Keratinocyte (primary cell): ENCODE measurements at regions not wholly inside any gene's neighbourhood (a gene's known extent, or its start where the extent isn't known, plus 50 kb on each side); places are given as distances from the start of the nearest gene placed in this dataset.

Experiments used
- DNase-seq: peaks from one replicate; pipeline ENCODE4 v3.0.0-alpha.2; 2011; ENCODE audit warnings: low read depth, missing footprints, low spot score
- FAIRE-seq: peaks from 2 replicates; lab custom pipeline; 2011; peaks lifted over from hg19 to GRCh38; lab: Jason Lieb, UNC
- H2AFZ ChIP-seq: 2 replicates; pipeline ENCODE4 v1.6.0; 2012; ENCODE audit warnings: low read length, control low read depth, inconsistent platforms; ENCODE audit not compliant: control insufficient read depth
- H3K27ac ChIP-seq: 2 replicates; pipeline ENCODE4 v1.5.1; 2011; ENCODE audit warnings: low read length; ENCODE audit not compliant: control insufficient read depth, insufficient read depth
- H3K27me3 ChIP-seq: 3 replicates; pipeline ENCODE4 v1.6.0; 2011; ENCODE audit warnings: low read length; ENCODE audit not compliant: control insufficient read depth, insufficient read depth; ENCODE audit errors: extremely low read depth
- H3K36me3 ChIP-seq, 2 experiments: 2 replicates in 1 of 2; 3 replicates in 1 of 2; pipeline ENCODE4 v1.5.1; 2011; ENCODE audit warnings: low read length in 2 of 2, mild to moderate bottlenecking in 1 of 2; ENCODE audit not compliant: control insufficient read depth in 2 of 2, insufficient read depth in 2 of 2; ENCODE audit errors: extremely low read depth in 1 of 2
- H3K4me1 ChIP-seq: 3 replicates; pipeline ENCODE4 v1.5.1; 2011; ENCODE audit warnings: low read length; ENCODE audit not compliant: control insufficient read depth, insufficient read depth; ENCODE audit errors: extremely low read depth
- H3K4me2 ChIP-seq: 3 replicates; pipeline ENCODE4 v1.6.0; 2011; ENCODE audit warnings: low read depth, low read length; ENCODE audit not compliant: control insufficient read depth, insufficient read depth; ENCODE audit errors: extremely low read depth
- H3K4me3 ChIP-seq, 3 experiments: fragments of 200-600 bp in 1 of 3; sonication (generic) in 1 of 3; 2 replicates in 2 of 3; 3 replicates in 1 of 3; pipeline ENCODE4 v1.5.1; 2011 to 2016; ENCODE audit warnings: low read length in 3 of 3, mild to moderate bottlenecking in 3 of 3, control low read depth in 2 of 3, inconsistent platforms in 1 of 3, low read depth in 1 of 3, mixed read lengths in 1 of 3, mixed run types in 1 of 3, moderate library complexity in 1 of 3; ENCODE audit not compliant: control insufficient read depth in 2 of 3, insufficient read depth in 2 of 3; ENCODE audit errors: extremely low read depth in 1 of 3
- H3K79me2 ChIP-seq: 2 replicates; pipeline ENCODE4 v1.6.0; 2012; ENCODE audit warnings: low read length; ENCODE audit not compliant: control insufficient read depth, insufficient read depth
- H3K9ac ChIP-seq: 3 replicates; pipeline ENCODE4 v1.6.0; 2011; ENCODE audit warnings: low read length; ENCODE audit not compliant: control insufficient read depth, insufficient read depth; ENCODE audit errors: extremely low read depth
- H3K9me1 ChIP-seq: 3 replicates; pipeline ENCODE4 v1.6.0; 2011; ENCODE audit warnings: low read length; ENCODE audit not compliant: control insufficient read depth, insufficient read depth; ENCODE audit errors: extremely low read depth
- H3K9me3 ChIP-seq: 2 replicates; pipeline ENCODE4 v1.5.1; 2012; ENCODE audit warnings: low read depth, low read length; ENCODE audit not compliant: control insufficient read depth
- H4K20me1 ChIP-seq: 3 replicates; pipeline ENCODE4 v1.6.0; 2011; ENCODE audit warnings: low read length; ENCODE audit not compliant: control insufficient read depth, insufficient read depth; ENCODE audit errors: extremely low read depth
- EZH2 ChIP-seq: IDR thresholded peaks from one replicate; pipeline ENCODE4 v1.6.1; 2012; ENCODE audit warnings: inconsistent platforms, mild to moderate bottlenecking, low read length, moderate library complexity
- dilution Hi-C: fragments of 300-500 bp; cut with MboI; formaldehyde crosslinking; loops from one replicate; pipeline ENCODE4 v1.7.0; 2020; ENCODE audit warnings: low sequenced_read_pairs; ENCODE audit not compliant: extremely low pct_ligation_motif_present
- TF ChIP-seq, protein P1 (sequence below), 3 experiments: IDR thresholded peaks in 1 of 3; conservative IDR thresholded peaks in 1 of 3; optimal IDR thresholded peaks in 1 of 3; 2 replicates in 2 of 3; 3 replicates in 1 of 3; pipeline versions ENCODE3 to v1.5.1; 2011; ENCODE audit warnings: low read length in 3 of 3, mild to moderate bottlenecking in 3 of 3, moderate library complexity in 2 of 3, control low read depth in 1 of 3, inconsistent platforms in 1 of 3; ENCODE audit not compliant: insufficient read depth in 2 of 3; ENCODE audit errors: extremely low read depth in 1 of 3

DNA sequence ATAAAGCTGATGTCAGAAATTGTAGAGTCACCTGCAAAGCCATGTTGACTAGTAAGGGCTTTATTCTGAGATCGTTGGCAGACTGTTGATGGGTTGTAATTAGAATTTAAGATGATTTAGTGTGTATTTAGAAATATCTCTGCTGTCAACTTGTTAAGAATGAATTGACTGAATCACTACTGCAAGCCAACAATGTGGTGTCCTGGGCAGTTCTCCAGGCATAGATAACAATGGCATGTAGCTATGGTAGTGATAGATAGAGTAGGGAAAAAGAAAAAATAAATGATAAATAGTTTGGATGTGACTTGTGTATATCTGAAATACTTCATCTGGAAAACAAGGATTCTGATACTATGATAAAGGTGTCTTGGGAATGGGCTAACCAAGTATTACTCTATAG lies 640.2 kb downstream of the ARL4A start:
- FAIRE-seq (no peak), DNase-seq (no peak)
- Histone ChIP-seq H2AFZ (no peak overlapping the region), H3K4me1 (no peaks in the 10 kb centered on the region), H3K9me3 (no peaks in the 10 kb centered on the region), H3K9me1 (no peaks in the 10 kb centered on the region), H3K79me2 (no peaks in the 10 kb centered on the region), H3K36me3 (no peaks in the 10 kb centered on the region), H3K4me2 (no peak overlapping the region), H4K20me1 (no peaks in the 10 kb centered on the region), H3K9ac (no peak overlapping the region), H3K4me3 (no peak overlapping the region), H3K27me3 (no peaks in the 10 kb centered on the region), H3K27ac (no peak overlapping the region)
- dilution Hi-C loops: no loop called here
- TF ChIP-seq, protein P1, sequence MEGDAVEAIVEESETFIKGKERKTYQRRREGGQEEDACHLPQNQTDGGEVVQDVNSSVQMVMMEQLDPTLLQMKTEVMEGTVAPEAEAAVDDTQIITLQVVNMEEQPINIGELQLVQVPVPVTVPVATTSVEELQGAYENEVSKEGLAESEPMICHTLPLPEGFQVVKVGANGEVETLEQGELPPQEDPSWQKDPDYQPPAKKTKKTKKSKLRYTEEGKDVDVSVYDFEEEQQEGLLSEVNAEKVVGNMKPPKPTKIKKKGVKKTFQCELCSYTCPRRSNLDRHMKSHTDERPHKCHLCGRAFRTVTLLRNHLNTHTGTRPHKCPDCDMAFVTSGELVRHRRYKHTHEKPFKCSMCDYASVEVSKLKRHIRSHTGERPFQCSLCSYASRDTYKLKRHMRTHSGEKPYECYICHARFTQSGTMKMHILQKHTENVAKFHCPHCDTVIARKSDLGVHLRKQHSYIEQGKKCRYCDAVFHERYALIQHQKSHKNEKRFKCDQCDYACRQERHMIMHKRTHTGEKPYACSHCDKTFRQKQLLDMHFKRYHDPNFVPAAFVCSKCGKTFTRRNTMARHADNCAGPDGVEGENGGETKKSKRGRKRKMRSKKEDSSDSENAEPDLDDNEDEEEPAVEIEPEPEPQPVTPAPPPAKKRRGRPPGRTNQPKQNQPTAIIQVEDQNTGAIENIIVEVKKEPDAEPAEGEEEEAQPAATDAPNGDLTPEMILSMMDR (optimal IDR thresholded peaks at IDR 0.05 in 1 of 3, IDR thresholded peaks at IDR 0.05 in 1 of 3, conservative IDR thresholded peaks at IDR 0.05 in 1 of 3; ENCODE audit: extremely low read depth in 1 of 3, insufficient read depth in 2 of 3, low read length in 3 of 3): no peak
- TF ChIP-seq EZH2: no peak

DNA sequence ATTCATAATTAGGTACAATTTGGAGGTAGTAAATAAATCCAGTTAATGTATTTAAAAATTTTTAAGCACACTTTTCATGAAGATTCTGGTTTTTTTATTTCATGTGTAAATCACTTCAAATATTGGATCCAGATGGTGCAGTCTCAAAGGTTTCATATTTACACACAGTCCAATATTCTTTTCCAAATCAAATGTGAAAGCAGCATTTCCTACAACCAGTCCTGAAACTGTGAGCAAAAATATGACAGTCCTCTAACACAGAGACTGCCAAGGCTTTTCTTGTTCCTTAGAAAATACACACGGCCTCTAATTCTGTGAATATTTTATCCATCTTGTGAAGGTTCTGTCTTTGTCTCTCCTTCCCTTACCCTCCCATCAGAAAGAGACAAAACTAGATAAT lies 645.9 kb downstream of the ARL4A start:
- no peaks in the 10 kb centered on the region for H3K9me1 ChIP-seq
- no peak for FAIRE-seq
- H3K9me3 ChIP-seq: no peaks in the 10 kb centered on the region
- dilution Hi-C loops: no loop called here
- TF ChIP-seq, protein P1 (optimal IDR thresholded peaks at IDR 0.05 in 1 of 3, IDR thresholded peaks at IDR 0.05 in 1 of 3, conservative IDR thresholded peaks at IDR 0.05 in 1 of 3; ENCODE audit: extremely low read depth in 1 of 3, insufficient read depth in 2 of 3, low read length in 3 of 3): no peak
- no peak for TF ChIP-seq EZH2
- no peak overlapping the region for H3K9ac ChIP-seq
- no peak for DNase-seq
- no peak overlapping the region for H3K27ac ChIP-seq
- no peak overlapping the region for H3K4me2 ChIP-seq
- no peaks in the 10 kb centered on the region for H3K36me3 ChIP-seq
- no peak overlapping the region for H3K4me3 ChIP-seq
- no peak overlapping the region for H2AFZ ChIP-seq
- H3K4me1 ChIP-seq: no peaks in the 10 kb centered on the region
- no peaks in the 10 kb centered on the region for H3K27me3 ChIP-seq
- H3K79me2 ChIP-seq: no peaks in the 10 kb centered on the region
- no peaks in the 10 kb centered on the region for H4K20me1 ChIP-seq
